ENCODE measurements at regions not wholly inside any gene's neighbourhood (a gene's known extent, or its start where the extent isn't known, plus 50 kb on each side); places are given as distances from the start of the nearest gene placed in this dataset.

GRCh38 chr20:60704147-60704546, 547.9 kb upstream of the CDH4 start (continued):
- TF ChIP-seq CHD7 (IDR thresholded peaks at IDR 0.05; ENCODE audit: insufficient replicate concordance, low read length), result no peak
- no peak for TF ChIP-seq PHF8 (conservative IDR thresholded peaks at IDR 0.05; ENCODE audit: low read depth, low read length)
- no peak for TF ChIP-seq SIRT6 (IDR thresholded peaks at IDR 0.05; ENCODE audit: low read length)
- TF ChIP-seq ATF2 (IDR thresholded peaks at IDR 0.05; ENCODE audit: low read length), result no peak

Measured in H1 (cell line).